ENCODE measurements at regions not wholly inside any gene's neighbourhood (a gene's known extent, or its start where the extent isn't known, plus 50 kb on each side); places are given as distances from the start of the nearest gene placed in this dataset.

DNA sequence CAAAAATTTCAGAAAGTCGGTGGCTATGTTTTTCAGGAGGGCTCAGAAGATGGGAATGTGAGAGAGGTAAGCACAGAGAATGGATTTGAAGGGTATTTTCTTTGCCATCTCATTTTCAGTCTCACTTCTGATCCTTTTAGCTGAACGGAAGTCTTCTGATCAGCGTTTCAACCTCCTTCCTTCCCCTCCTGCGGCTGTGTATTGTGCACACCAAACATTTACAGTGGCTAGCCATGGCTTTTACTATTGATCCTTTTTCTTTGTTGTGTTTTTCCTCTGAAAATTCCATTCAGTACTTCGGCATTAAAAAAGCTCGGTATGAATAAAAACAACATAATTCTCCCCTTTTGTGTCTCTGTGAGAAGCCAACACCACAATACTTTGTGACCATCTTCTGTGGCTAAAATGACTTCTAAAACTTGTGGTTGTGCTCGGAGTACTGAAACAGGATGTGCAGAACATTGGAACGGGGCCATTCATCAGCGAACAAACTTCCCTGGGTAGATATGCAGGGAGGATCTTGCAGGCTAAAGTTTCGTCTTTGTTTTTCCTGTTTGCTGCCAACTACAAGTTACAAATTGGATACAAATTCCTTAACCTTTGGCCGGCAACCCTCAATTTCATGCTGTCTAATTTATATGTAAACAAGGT lies 260.8 kb upstream of the FAM98A start:
- Histone ChIP-seq H3K9me2 (replicated peaks; ENCODE audit: control insufficient read depth, low read length) (no peaks in the 10 kb centered on the region), H3K27me3 (ENCODE audit: control insufficient read depth, low read length) (no peaks in the 10 kb centered on the region), H3F3A (ENCODE audit: control insufficient read depth, insufficient read depth) (no peaks in the 10 kb centered on the region), H3K27ac (ENCODE audit: low read depth, low read length) (no peak overlapping the region), H4K20me1 (ENCODE audit: control insufficient read depth, insufficient read depth, low read depth, low read length) (no peaks in the 10 kb centered on the region), H3K79me2 (ENCODE audit: control insufficient read depth, low read length) (no peaks in the 10 kb centered on the region), H3K9me3 (ENCODE audit: control insufficient read depth, insufficient read depth, low read length) (peaks cover 6% of the 10 kb centered on the region; the same call in 1 of the 2 replicates), H3K4me2 (ENCODE audit: low read length) (no peak overlapping the region), H3K36me3 (ENCODE audit: control insufficient read depth, low read length) (no peaks in the 10 kb centered on the region), H3K4me3 (ENCODE audit: low read length) (no peak overlapping the region), H3K4me1 (ENCODE audit: control insufficient read depth, low read length) (no peaks in the 10 kb centered on the region)
- TF ChIP-seq, protein P1, sequence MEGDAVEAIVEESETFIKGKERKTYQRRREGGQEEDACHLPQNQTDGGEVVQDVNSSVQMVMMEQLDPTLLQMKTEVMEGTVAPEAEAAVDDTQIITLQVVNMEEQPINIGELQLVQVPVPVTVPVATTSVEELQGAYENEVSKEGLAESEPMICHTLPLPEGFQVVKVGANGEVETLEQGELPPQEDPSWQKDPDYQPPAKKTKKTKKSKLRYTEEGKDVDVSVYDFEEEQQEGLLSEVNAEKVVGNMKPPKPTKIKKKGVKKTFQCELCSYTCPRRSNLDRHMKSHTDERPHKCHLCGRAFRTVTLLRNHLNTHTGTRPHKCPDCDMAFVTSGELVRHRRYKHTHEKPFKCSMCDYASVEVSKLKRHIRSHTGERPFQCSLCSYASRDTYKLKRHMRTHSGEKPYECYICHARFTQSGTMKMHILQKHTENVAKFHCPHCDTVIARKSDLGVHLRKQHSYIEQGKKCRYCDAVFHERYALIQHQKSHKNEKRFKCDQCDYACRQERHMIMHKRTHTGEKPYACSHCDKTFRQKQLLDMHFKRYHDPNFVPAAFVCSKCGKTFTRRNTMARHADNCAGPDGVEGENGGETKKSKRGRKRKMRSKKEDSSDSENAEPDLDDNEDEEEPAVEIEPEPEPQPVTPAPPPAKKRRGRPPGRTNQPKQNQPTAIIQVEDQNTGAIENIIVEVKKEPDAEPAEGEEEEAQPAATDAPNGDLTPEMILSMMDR (IDR thresholded peaks at IDR 0.05; ENCODE audit: low read depth, low read length, poor library complexity, severe bottlenecking), result no peak
- no peak for TF ChIP-seq EZH2phosphoT487 (IDR thresholded peaks at IDR 0.05; ENCODE audit: borderline replicate concordance, low read length)

GRCh38 chr2:33859176-33859575 lies 260.1 kb upstream of the FAM98A start:
- no peak overlapping the region for H3K4me3 ChIP-seq (ENCODE audit: low read length)
- H3K27me3 ChIP-seq (ENCODE audit: control insufficient read depth, low read length), result no peaks in the 10 kb centered on the region
- H3K36me3 ChIP-seq (ENCODE audit: control insufficient read depth, low read length), result no peaks in the 10 kb centered on the region
- TF ChIP-seq EZH2phosphoT487 (IDR thresholded peaks at IDR 0.05; ENCODE audit: borderline replicate concordance, low read length), result no peak
- peaks cover 6% of the 10 kb centered on the region; the same call in 1 of the 2 replicates for H3K9me3 ChIP-seq (ENCODE audit: control insufficient read depth, insufficient read depth, low read length)
- H3K27ac ChIP-seq (ENCODE audit: low read depth, low read length), result no peak overlapping the region
- H3K4me2 ChIP-seq (ENCODE audit: low read length), result no peak overlapping the region
- H3F3A ChIP-seq (ENCODE audit: control insufficient read depth, insufficient read depth), result no peaks in the 10 kb centered on the region
- H4K20me1 ChIP-seq (ENCODE audit: control insufficient read depth, insufficient read depth, low read depth, low read length), result no peaks in the 10 kb centered on the region
- H3K79me2 ChIP-seq (ENCODE audit: control insufficient read depth, low read length), result no peaks in the 10 kb centered on the region
- H3K9me2 ChIP-seq (replicated peaks; ENCODE audit: control insufficient read depth, low read length), result no peaks in the 10 kb centered on the region
- H3K4me1 ChIP-seq (ENCODE audit: control insufficient read depth, low read length), result no peaks in the 10 kb centered on the region

GRCh38 chr2:33848486-33848885 lies 249.4 kb upstream of the FAM98A start:
- no peaks in the 10 kb centered on the region for H3K9me2 ChIP-seq (replicated peaks; ENCODE audit: control insufficient read depth, low read length)
- H3K4me1 ChIP-seq (ENCODE audit: control insufficient read depth, low read length), result no peaks in the 10 kb centered on the region
- H3K79me2 ChIP-seq (ENCODE audit: control insufficient read depth, low read length), result no peaks in the 10 kb centered on the region
- no peaks in the 10 kb centered on the region for H3K36me3 ChIP-seq (ENCODE audit: control insufficient read depth, low read length)
- TF ChIP-seq, protein P1 (IDR thresholded peaks at IDR 0.05; ENCODE audit: low read depth, low read length, poor library complexity, severe bottlenecking), result no peak
- no peak for TF ChIP-seq EZH2phosphoT487 (IDR thresholded peaks at IDR 0.05; ENCODE audit: borderline replicate concordance, low read length)
- no peak overlapping the region for H3K27ac ChIP-seq (ENCODE audit: low read depth, low read length)
- no peak overlapping the region for H3K4me2 ChIP-seq (ENCODE audit: low read length)
- no peaks in the 10 kb centered on the region for H3F3A ChIP-seq (ENCODE audit: control insufficient read depth, insufficient read depth)
- peaks cover 12% of the 10 kb centered on the region for H3K9me3 ChIP-seq (ENCODE audit: control insufficient read depth, insufficient read depth, low read length)
- H3K27me3 ChIP-seq (ENCODE audit: control insufficient read depth, low read length), result no peaks in the 10 kb centered on the region
- no peaks in the 10 kb centered on the region for H4K20me1 ChIP-seq (ENCODE audit: control insufficient read depth, insufficient read depth, low read depth, low read length)
- no peak overlapping the region for H3K4me3 ChIP-seq (ENCODE audit: low read length)

GRCh38 chr2:33839791-33840190 lies 240.7 kb upstream of the FAM98A start:
- no peak for TF ChIP-seq EZH2phosphoT487 (IDR thresholded peaks at IDR 0.05; ENCODE audit: borderline replicate concordance, low read length)
- TF ChIP-seq, protein P1 (IDR thresholded peaks at IDR 0.05; ENCODE audit: low read depth, low read length, poor library complexity, severe bottlenecking), result no peak
- Histone ChIP-seq H3K27me3 (ENCODE audit: control insufficient read depth, low read length) (no peaks in the 10 kb centered on the region), H3K4me2 (ENCODE audit: low read length) (no peak overlapping the region), H4K20me1 (ENCODE audit: control insufficient read depth, insufficient read depth, low read depth, low read length) (no peaks in the 10 kb centered on the region), H3K4me1 (ENCODE audit: control insufficient read depth, low read length) (no peaks in the 10 kb centered on the region), H3K27ac (ENCODE audit: low read depth, low read length) (no peak overlapping the region), H3K9me3 (ENCODE audit: control insufficient read depth, insufficient read depth, low read length) (no peaks in the 10 kb centered on the region), H3F3A (ENCODE audit: control insufficient read depth, insufficient read depth) (no peaks in the 10 kb centered on the region), H3K79me2 (ENCODE audit: control insufficient read depth, low read length) (no peaks in the 10 kb centered on the region), H3K9me2 (replicated peaks; ENCODE audit: control insufficient read depth, low read length) (no peaks in the 10 kb centered on the region), H3K36me3 (ENCODE audit: control insufficient read depth, low read length) (no peaks in the 10 kb centered on the region), H3K4me3 (ENCODE audit: low read length) (no peak overlapping the region)
